Endometrium (tissue), 2 donors: ENCODE measurements at regions not wholly inside any gene's neighbourhood (a gene's known extent, or its start where the extent isn't known, plus 50 kb on each side); places are given as distances from the start of the nearest gene placed in this dataset.

Experiments used
- FAIRE-seq: peaks from 2 replicates; lab custom pipeline; 2012; peaks lifted over from hg19 to GRCh38; lab: Jason Lieb, UNC
- donor health status: control.
- donor health status: control.

GRCh38 chr1:229762891-229763290, 136.8 kb downstream of the URB2 start:
- FAIRE-seq = no peak

DNA sequence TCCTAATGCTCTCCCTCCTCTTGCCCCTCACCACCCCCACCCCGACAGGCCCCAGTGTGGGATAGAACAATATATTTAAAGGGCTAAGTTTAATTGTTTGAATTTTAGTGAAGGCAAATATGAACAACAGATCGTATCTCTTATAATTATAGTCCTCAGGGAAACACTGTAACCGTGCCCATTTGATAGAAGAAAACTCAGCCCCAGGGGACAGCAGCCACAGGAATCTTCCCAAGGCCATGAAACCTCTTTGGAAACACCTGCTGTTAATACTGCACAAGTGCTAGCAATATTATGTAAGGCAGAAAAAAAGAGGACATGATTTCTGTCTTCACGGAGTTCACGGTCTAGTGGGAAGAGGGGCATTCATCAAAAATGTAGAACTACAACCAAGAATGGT, 142.2 kb downstream of the URB2 start:
- no peak for FAIRE-seq

- FAIRE-seq = no peak
These were observed 143.0 kb downstream of the URB2 start for GRCh38 chr1:229769006-229769405.

DNA sequence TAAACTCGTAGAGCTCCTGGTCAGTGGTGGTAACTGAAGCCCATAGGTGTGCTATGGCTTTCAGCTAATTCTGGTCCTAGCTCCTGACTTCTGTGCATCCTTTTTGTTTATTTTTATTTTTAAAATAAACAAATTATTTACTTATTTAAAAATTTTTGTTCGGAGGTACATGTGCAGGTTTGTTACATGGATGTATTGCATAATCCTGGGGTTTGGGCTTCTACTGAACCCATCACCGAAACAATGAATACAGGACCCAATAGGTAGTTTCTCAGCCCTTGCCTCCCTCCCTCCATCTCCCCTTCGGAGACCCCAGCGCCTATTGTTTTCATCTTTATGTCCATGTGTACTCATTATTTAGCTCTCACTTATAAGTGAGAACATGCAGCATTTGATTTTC, 143.8 kb downstream of the URB2 start:
- FAIRE-seq = no peak

GRCh38 chr1:229778794-229779193, 152.7 kb downstream of the URB2 start:
- no peak for FAIRE-seq

- FAIRE-seq = no peak
These were observed 155.4 kb downstream of the URB2 start for GRCh38 chr1:229781453-229781852.

DNA sequence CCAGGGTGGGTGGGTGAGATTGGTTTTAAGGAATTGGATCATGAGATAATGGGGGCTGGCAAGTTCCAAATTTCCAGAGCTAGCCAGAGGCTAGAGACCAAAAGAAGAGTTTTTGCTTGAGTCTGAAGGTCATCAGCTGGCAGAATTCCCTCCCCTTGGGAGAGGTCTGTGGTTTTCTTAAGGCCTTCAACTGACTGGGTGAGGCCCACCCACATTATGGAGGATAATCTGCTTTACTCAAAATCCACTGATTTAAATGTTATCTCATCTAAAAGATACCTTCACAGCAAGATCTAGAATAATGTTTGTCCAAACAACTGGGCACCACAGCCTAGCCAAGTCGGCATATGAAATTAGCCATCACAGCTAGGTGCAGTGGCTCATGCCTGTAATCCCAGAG, 156.4 kb downstream of the URB2 start:
- FAIRE-seq = no peak

DNA sequence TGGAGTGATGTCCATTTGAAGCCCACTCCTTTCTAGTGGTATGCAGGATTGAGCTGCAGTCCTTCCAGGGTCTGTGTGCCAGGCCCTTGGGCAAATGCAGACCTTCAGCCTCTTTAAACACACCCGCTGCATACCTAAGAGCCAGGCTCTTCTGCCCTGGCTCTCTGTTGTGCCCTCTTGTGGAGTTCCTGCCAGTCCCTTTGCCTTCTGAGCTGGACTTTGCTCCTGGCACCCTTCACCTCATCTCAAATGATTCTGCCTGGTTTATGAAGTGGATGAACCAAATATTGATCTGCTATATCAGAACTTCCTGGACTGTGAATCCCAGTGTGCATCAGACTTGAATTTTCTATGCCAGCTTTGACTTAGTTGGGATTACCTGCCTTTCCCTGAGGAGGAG, 158.8 kb downstream of the URB2 start:
- no peak for FAIRE-seq

GRCh38 chr1:229786974-229787610, 161.0 kb downstream of the URB2 start:
- no peak for FAIRE-seq

- FAIRE-seq = no peak
These were observed 162.0 kb downstream of the URB2 start for GRCh38 chr1:229788004-229788403.

GRCh38 chr1:229792012-229792975, 166.2 kb downstream of the URB2 start:
- FAIRE-seq = no peak

GRCh38 chr1:229793488-229793887, 167.4 kb downstream of the URB2 start:
- FAIRE-seq = no peak

- FAIRE-seq = no peak
These were observed 172.5 kb downstream of the URB2 start for GRCh38 chr1:229798558-229798957.

DNA sequence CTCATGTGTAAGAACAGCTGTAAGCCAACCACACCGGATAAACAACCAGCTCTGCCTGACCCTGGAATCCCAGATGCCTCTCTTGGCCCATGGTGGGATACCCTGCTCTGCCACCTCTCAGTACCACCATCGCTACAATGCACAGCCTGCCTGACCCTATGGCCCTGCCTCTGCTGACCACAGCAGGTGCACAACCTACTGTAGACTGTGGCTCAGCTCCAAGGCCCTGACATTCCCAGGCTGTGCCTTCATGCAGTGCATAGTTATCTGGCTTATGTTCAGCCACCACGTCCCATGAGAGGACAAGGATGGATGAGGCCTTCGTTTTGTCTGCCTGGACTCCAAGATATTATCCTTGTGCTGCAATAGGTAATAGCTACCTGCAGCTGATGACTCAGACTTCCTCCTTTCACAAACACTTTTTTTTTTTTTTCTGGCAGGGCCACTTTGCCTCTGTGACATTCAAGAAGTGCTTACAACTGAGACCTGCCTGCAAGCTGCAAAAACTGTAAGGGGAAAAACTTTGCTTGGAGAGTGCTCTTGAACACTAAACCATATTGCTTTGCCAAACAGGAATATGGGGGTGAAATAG, 177.7 kb downstream of the URB2 start:
- no peak for FAIRE-seq

- FAIRE-seq = no peak
These were observed 182.2 kb downstream of the URB2 start for GRCh38 chr1:229808272-229808671.

- no peak for FAIRE-seq
These were observed 184.1 kb downstream of the URB2 start for GRCh38 chr1:229810140-229810539.

DNA sequence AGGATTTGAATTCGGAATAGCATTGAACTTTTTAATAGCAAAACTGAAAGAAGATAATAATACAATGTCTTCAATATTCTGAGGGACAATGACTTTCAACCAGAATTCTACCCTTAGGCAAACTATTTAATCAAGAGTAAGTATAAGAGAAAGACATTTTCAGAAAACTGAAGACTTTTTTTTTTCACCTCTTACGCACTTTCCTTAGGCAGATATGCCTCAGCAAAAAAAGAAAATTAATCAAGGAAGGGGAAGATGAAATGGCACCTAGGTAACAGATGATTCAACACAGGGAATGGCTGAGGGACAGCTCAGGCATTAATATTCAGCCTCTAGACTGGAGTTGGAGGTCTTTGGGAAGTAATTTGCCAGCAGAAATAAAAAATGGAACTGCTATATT, 184.9 kb downstream of the URB2 start:
- no peak for FAIRE-seq

DNA sequence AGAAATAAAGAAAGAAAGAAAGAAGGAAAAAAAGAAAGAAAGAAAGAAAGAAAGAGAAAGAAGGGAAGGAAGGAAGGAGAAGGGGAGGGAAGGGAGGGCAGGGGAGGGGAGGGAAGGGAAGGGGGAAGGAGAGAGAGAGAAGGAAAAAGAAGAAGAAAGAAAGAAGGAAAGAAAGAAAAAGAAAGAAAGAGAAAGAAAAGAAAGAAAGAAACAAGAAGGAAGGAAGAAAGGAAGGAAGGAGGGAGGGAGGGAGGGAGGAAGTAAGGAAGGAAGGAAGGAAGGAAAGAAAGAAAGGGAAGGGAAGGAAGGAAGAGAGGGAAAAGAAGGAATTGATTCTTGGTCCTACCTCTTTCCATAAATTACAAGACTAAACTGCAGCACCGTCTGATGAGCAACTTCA, 186.1 kb downstream of the URB2 start:
- FAIRE-seq = no peak

DNA sequence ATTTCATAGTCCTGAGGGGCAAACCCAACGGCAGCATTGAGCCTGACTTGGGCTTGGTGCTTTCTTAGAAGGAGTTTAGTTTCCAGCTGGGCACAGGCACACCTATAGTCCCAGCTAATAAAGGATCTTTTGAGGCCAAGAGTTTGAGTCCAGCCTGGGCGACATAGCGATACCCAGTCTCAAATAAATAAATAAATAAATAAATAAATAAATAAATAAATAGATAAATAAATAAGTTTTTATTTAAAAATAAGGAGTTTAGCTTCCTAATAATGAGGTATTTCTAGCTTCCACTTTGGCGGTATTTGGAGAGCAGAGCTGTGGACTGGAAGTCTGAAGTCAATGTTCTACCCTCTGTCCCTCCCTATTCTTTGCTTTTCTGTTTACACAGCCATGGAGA, 186.6 kb downstream of the URB2 start:
- no peak for FAIRE-seq

DNA sequence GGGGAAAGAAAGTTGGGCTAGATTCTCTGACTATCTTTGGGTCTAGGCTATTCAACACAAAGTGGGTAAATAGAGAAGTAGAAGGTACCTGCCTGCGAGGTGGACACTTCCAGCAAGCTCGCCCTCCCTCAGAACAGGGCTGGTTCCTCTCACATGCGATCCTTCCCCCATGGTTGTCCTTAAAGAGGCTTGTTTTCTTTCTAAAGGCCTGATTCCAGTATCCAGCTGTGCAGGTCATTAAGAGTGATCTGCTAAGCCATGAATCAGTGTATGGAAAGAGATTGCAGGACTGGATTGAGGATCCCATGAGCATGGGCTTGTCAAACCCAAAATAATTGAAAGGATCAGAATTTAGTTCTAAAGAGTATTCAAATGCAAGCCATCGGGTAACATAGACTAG, 189.0 kb downstream of the URB2 start:
- no peak for FAIRE-seq

DNA sequence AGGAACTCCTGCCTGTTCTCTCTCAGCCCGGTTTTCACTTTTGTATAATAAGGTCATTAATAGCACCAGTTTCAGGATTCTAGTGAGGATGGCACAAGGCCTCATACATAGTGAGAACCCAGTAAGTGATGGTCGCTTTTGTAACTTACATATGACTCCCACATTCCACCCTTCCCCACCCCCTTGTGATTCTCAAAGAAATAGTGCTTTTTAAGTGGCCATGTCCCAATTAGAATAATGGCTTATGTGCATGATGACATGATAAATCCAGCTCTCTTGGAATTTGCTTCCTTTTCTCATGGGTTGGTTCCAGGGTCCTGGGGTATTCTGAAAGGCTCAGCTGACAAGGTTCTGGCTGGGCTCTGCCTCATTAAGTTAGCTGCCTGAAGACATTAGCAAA, 189.9 kb downstream of the URB2 start:
- no peak for FAIRE-seq

DNA sequence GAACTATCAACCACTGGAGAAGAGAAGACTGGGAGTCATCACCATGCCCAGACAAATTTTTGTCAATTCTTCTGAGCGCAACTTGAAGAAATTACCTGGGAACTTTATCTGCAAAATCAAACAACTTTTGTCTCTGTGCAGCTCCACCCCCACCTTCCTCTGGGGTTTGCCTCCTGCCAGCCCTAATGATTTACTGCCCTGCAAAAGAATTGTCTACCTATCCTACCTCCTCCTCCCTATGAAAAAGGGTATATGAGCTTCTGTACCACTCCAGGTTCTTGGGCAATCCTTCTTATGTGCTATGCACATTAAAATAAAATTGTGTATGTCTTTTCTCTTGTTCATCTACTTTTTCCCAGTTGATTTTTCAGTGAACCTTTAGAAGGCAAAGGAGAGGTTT, 191.9 kb downstream of the URB2 start:
- FAIRE-seq = no peak

- no peak for FAIRE-seq
These were observed 193.0 kb downstream of the URB2 start for GRCh38 chr1:229819091-229819490.
